ENCODE measurements at regions not wholly inside any gene's neighbourhood (a gene's known extent, or its start where the extent isn't known, plus 50 kb on each side); places are given as distances from the start of the nearest gene placed in this dataset.

- TF ChIP-seq CTCF (conservative IDR thresholded peaks at IDR 0.05; ENCODE audit: low read depth, low read length) (no peak), EZH2 (IDR thresholded peaks at IDR 0.05; ENCODE audit: borderline replicate concordance, low read depth, low read length, poor library complexity, severe bottlenecking) (no peak)
Observed at GRCh38 chr2:160973991-160974390, 186.2 kb upstream of the TANK start.
